Sigmoid colon (tissue), 6 donors: ENCODE measurements at regions not wholly inside any gene's neighbourhood (a gene's known extent, or its start where the extent isn't known, plus 50 kb on each side); places are given as distances from the start of the nearest gene placed in this dataset.

Source experiments
- DNase-seq: peaks from one replicate; pipeline ENCODE4 v3.0.0-alpha.2; 2019
- H3K27ac ChIP-seq, 4 donors: fragments of 200-600 bp; sonication (generic); one replicate each; pipeline ENCODE4 v1.5.1; 2016 to 2019; ENCODE audit warnings: mild to moderate bottlenecking in 1 of 4
- H3K27me3 ChIP-seq, 3 donors: fragments of 200-600 bp; sonication (generic); one replicate each; pipeline ENCODE4 v1.5.1; 2019; ENCODE audit warnings: mild to moderate bottlenecking in 1 of 3
- H3K36me3 ChIP-seq, 4 donors: fragments of 200-600 bp; sonication (generic); one replicate each; pipeline ENCODE4 v1.5.1; 2016 to 2019
- H3K4me1 ChIP-seq, 4 donors: fragments of 200-600 bp; sonication (generic); one replicate each; pipeline ENCODE4 v1.5.1; 2017 to 2019
- H3K4me3 ChIP-seq, 4 donors: fragments of 200-600 bp; sonication (generic); one replicate each; pipeline ENCODE4 v1.5.1; 2017 to 2019; ENCODE audit warnings: mild to moderate bottlenecking in 2 of 4, moderate library complexity in 1 of 4
- H3K9me3 ChIP-seq, 4 donors: fragments of 200-600 bp in 3 of 4; sonication (generic) in 3 of 4; one replicate each; pipeline versions ENCODE4 v1.5.1 to v1.6.1; 2013 to 2019
- EP300 ChIP-seq, 4 donors: sonication (generic); formaldehyde crosslinking; IDR thresholded peaks; one replicate each; pipeline ENCODE4 v1.6.1; 2017; ENCODE audit warnings: antibody characterized with exemption in 4 of 4
- POLR2A ChIP-seq, 2 donors: fragments of 450-650 bp; IDR thresholded peaks; one replicate each; pipeline ENCODE4 v1.6.1; 2016; ENCODE audit warnings: antibody characterized with exemption in 2 of 2, mild to moderate bottlenecking in 2 of 2, moderate library complexity in 2 of 2
- POLR2AphosphoS5 ChIP-seq, 4 donors: sonication (generic); formaldehyde crosslinking; IDR thresholded peaks; one replicate each; pipeline ENCODE4 v1.6.1; 2017; ENCODE audit warnings: antibody characterized with exemption in 4 of 4
- WGBS, 2 donors: extraction: QIAGEN DNeasy Blood & Tissue Kit; methylation state at CpG; one replicate each; pipeline ENCODE4 v1.1.7; 2013; 5-methylcytosine and 5-hydroxymethylcytosine counted together
- intact Hi-C: fragments of 100-400 bp; cut with DNase I; formaldehyde crosslinking; loops from one replicate; pipeline ENCODE4 v1.15.1; 2023
- TF ChIP-seq, protein P1 (sequence below), 4 experiments: fragments of 450-650 bp in 3 of 4; fragments of 200-600 bp in 1 of 4; IDR thresholded peaks; one replicate each; pipeline ENCODE4 v1.5.1; 2016 to 2019; ENCODE audit warnings: antibody characterized with exemption in 4 of 4, mild to moderate bottlenecking in 3 of 4, moderate library complexity in 2 of 4
- donor health status: healthy with polysubstance abuse.
- donor health status: healthy.

DNA sequence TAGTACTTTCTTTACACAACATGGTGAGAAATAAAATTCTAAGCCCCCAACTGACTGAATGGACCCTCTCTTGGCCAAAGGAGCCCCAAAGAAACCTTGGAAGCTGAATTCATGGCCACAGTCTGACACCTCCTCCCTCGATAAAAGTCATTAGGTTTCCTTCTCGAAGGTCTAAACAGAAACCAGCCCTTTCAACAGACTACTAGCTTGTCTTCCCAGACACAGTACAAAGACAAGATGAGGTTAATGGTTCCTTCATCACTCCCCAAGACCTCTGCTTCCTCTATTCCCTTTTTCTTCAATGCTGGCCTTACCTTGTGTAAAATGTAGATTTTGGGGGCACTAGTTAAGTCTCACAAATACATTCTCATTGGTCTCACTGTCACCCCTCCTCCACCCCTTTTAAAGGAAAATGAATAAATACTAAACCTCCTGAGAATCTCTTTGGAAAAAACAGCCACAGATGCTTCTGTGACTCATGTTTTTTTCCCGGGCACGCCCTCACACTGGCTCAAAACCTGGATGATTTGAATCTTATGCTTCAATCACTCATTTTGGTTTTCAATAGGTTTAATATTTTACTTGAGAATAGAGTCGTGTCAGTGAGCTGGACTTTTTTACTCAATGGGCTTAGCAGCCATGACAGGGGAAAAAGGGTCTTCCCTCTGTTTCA, 65.8 kb upstream of the MED4 start:
- 73 to 74% methylated on average over 5 of the region's 5 CpGs for WGBS, 2 donors
- Histone ChIP-seq H3K27ac (peak overlapping the region in 3 of 4 donors; percentile 50 to 74 (median 59)), H3K27me3 (no peaks in the 10 kb centered on the region), H3K4me1 (peaks cover 0 to 3% (median 0%) of the 10 kb centered on the region in 4 donors), H3K9me3 (no peaks in the 10 kb centered on the region), H3K36me3 (no peaks in the 10 kb centered on the region), H3K4me3 (no peak overlapping the region)
- no peak for TF ChIP-seq POLR2AphosphoS5 (IDR thresholded peaks at IDR 0.05)
- no peak for DNase-seq
- intact Hi-C loops = no loop called here

DNA sequence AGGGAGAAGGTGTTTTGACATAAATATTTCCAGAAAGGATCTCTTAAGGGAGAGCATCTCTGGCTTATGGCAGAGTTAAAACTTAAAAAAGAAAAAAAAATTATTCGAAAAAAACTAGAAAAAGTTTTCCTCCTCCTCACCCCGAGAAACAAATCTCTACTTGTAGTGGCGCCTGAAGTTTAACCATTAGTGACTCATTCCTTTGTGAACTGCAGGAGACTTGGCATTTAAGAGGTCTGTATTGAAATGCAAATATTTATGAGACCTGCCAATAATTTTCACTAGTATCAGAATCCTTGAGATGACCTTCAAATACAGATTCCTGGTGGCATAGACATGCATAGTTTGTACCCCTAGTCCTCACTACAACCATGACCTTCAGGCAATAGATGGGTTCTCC, 64.9 kb upstream of the MED4 start:
- no peaks in the 10 kb centered on the region for H3K27me3 ChIP-seq
- H3K4me1 ChIP-seq = peaks cover 0 to 3% (median 0%) of the 10 kb centered on the region in 4 donors
- peak overlapping the region in 1 of 4 donors; percentile 74 for H3K27ac ChIP-seq
- WGBS, 2 donors = 74 to 87% methylated on average over 3 of the region's 3 CpGs
- H3K9me3 ChIP-seq = no peaks in the 10 kb centered on the region
- intact Hi-C loops = no loop called here
- TF ChIP-seq, protein P1, sequence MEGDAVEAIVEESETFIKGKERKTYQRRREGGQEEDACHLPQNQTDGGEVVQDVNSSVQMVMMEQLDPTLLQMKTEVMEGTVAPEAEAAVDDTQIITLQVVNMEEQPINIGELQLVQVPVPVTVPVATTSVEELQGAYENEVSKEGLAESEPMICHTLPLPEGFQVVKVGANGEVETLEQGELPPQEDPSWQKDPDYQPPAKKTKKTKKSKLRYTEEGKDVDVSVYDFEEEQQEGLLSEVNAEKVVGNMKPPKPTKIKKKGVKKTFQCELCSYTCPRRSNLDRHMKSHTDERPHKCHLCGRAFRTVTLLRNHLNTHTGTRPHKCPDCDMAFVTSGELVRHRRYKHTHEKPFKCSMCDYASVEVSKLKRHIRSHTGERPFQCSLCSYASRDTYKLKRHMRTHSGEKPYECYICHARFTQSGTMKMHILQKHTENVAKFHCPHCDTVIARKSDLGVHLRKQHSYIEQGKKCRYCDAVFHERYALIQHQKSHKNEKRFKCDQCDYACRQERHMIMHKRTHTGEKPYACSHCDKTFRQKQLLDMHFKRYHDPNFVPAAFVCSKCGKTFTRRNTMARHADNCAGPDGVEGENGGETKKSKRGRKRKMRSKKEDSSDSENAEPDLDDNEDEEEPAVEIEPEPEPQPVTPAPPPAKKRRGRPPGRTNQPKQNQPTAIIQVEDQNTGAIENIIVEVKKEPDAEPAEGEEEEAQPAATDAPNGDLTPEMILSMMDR (IDR thresholded peaks at IDR 0.05) = no peak
- no peak for DNase-seq
- H3K36me3 ChIP-seq = no peaks in the 10 kb centered on the region
- no peak overlapping the region for H3K4me3 ChIP-seq

DNA sequence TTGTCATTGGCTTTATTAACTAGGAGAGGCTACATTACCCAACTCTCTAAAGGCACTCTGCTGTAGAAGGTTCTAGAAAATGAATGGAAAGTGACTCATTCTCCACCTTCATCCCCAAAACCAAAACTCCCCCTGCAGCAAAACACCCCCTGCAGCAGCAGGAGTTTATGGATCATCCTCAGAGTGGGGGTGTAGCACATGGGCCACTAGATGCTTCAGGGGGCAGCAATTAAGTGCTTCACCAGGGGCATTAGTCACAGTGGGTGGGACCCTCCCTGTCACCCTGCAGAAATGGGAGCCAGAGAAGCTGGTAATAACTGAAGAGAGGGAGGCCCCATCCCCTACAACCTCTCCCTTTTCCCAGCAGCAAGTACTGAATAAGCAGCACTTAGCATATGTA, 64.5 kb upstream of the MED4 start:
- H3K27ac ChIP-seq = no peak overlapping the region
- peaks cover 0 to 3% (median 0%) of the 10 kb centered on the region in 4 donors for H3K4me1 ChIP-seq
- H3K27me3 ChIP-seq = no peaks in the 10 kb centered on the region
- intact Hi-C loops = no loop called here
- DNase-seq = no peak
- no peaks in the 10 kb centered on the region for H3K9me3 ChIP-seq
- H3K4me3 ChIP-seq = no peak overlapping the region
- H3K36me3 ChIP-seq = no peaks in the 10 kb centered on the region
- TF ChIP-seq POLR2AphosphoS5 (IDR thresholded peaks at IDR 0.05) (no peak), POLR2A (IDR thresholded peaks at IDR 0.05) (no peak), EP300 (IDR thresholded peaks at IDR 0.05) (no peak)
- TF ChIP-seq, protein P1 (IDR thresholded peaks at IDR 0.05) = no peak

DNA sequence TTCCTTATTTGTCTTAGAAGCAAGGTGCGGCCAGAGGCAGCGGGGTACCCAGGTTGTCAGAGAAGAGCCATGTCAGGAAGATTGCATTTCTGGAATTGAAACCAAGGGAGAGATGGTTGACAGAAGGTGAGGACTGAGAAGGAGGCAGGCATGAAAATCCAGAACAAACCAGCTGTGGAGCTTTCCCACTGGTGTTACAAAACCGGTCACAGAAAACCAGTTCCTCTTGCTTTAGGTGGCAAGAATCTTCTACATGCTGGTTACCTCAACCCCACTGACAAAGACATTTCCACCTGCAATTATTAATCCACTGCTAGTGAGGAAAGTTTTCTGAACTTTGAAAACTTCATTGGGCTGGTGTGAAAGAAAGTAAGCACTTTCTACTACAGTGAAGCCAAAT, 64.0 kb upstream of the MED4 start:
- intact Hi-C loops = no loop called here
- Histone ChIP-seq H3K4me3 (no peak overlapping the region), H3K9me3 (no peaks in the 10 kb centered on the region), H3K27me3 (no peaks in the 10 kb centered on the region), H3K4me1 (peaks cover 0 to 3% (median 0%) of the 10 kb centered on the region in 4 donors), H3K36me3 (no peaks in the 10 kb centered on the region), H3K27ac (peak overlapping the region in 2 of 4 donors; percentile 11 to 37)
- DNase-seq = no peak
- TF ChIP-seq POLR2AphosphoS5 (IDR thresholded peaks at IDR 0.05) (no peak), EP300 (IDR thresholded peaks at IDR 0.05) (no peak), POLR2A (IDR thresholded peaks at IDR 0.05) (no peak)
- 73 to 75% methylated on average over 3 of the region's 3 CpGs for WGBS, 2 donors

DNA sequence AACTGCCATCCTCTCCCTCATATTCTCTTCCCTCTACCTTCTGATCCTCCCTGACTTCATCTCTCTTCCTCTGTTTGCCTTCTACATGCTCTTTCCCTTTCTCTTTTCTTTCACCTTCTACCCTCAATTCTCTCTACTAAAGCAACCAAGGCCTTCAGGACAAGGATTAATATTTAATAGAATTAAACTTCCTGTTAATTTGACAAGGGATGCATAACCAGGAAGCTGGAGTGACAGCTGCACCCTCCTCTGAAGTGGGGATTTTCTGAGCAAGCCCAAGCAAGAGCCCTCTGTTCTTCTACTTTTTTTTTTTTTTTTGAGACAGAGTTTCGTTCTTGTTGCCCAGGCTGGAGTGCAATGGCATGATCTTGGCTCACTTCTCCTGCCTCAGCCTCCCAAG, 63.4 kb upstream of the MED4 start:
- TF ChIP-seq POLR2A (IDR thresholded peaks at IDR 0.05) (no peak), EP300 (IDR thresholded peaks at IDR 0.05) (no peak), POLR2AphosphoS5 (IDR thresholded peaks at IDR 0.05) (no peak)
- TF ChIP-seq, protein P1 (IDR thresholded peaks at IDR 0.05) = no peak
- H3K36me3 ChIP-seq = no peaks in the 10 kb centered on the region
- no peak for DNase-seq
- no peaks in the 10 kb centered on the region for H3K27me3 ChIP-seq
- H3K27ac ChIP-seq = peak overlapping the region in 2 of 4 donors; percentile 11 to 37
- intact Hi-C loops = no loop called here
- H3K9me3 ChIP-seq = no peaks in the 10 kb centered on the region
- 33 to 56% methylated on average over 1 of the region's 1 CpG for WGBS, 2 donors
- H3K4me1 ChIP-seq = peaks cover 0 to 3% (median 0%) of the 10 kb centered on the region in 4 donors
- no peak overlapping the region for H3K4me3 ChIP-seq

DNA sequence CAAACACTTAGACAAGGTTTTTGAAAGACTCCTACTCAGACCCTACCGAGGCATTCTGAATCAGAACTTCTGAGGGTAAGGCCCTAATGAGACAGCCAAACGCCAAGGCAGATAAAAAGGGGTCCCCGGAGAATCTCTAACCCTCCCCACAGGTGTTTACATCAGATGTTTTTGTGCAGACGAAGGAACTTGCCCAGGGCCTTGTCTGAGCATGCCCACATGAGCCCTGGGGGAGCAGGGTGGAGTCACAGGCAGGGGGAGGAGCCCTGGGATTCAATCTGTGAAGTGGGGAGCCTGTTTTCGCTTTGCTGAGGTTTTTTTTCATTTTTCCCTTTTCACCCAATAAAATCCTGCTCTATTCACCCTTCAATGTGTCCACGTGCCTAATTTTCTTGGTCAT, 61.6 kb upstream of the MED4 start:
- WGBS, 2 donors = 60 to 82% methylated on average over 6 of the region's 6 CpGs
- no peaks in the 10 kb centered on the region for H3K27me3 ChIP-seq
- peaks cover 0 to 3% (median 0%) of the 10 kb centered on the region in 4 donors for H3K4me1 ChIP-seq
- no peaks in the 10 kb centered on the region for H3K9me3 ChIP-seq
- no peak for DNase-seq
- TF ChIP-seq, protein P1 (IDR thresholded peaks at IDR 0.05) = no peak
- no peak for TF ChIP-seq EP300 (IDR thresholded peaks at IDR 0.05)
- TF ChIP-seq POLR2AphosphoS5 (IDR thresholded peaks at IDR 0.05) = no peak
- no peak for TF ChIP-seq POLR2A (IDR thresholded peaks at IDR 0.05)
- H3K36me3 ChIP-seq = no peaks in the 10 kb centered on the region
- H3K27ac ChIP-seq = peak overlapping the region in 2 of 4 donors; percentile 8 to 38
- no peak overlapping the region for H3K4me3 ChIP-seq
- intact Hi-C loops = no loop called here
